GM20431 (cell line): ENCODE measurements at regions not wholly inside any gene's neighbourhood (a gene's known extent, or its start where the extent isn't known, plus 50 kb on each side); places are given as distances from the start of the nearest gene placed in this dataset.

Source experiments
- in situ Hi-C: fragments of 300-500 bp; cut with MseI, MboI; formaldehyde crosslinking; loops from one replicate; pipeline ENCODE4 v1.15.0; 2020; ENCODE audit warnings: low sequenced_read_pairs; ENCODE audit not compliant: unreplicated experiment

DNA sequence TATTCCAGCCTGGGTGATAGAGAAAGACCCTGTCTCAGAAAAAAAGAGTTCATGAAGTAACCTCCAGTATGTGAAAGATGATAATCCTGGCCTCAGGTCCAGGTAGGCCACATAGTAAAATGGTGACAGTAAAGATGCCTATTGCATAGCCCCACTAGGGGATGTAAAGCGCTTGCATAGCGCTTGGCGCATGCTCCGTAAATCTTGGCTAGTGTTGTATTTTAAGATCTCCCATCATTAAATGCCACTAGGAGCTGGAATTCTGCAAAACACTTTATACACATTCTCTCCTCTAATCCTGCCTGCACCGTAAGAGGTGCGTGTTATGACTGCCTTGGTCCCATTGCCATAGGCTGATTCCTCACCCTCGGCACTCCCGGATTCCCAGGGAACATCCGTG lies 153.6 kb downstream of the TFCP2L1 start:
- in situ Hi-C loops, result no loop called here

- in situ Hi-C loops, result no loop called here
These were observed 152.8 kb downstream of the TFCP2L1 start for GRCh38 chr2:121132054-121132761.

DNA sequence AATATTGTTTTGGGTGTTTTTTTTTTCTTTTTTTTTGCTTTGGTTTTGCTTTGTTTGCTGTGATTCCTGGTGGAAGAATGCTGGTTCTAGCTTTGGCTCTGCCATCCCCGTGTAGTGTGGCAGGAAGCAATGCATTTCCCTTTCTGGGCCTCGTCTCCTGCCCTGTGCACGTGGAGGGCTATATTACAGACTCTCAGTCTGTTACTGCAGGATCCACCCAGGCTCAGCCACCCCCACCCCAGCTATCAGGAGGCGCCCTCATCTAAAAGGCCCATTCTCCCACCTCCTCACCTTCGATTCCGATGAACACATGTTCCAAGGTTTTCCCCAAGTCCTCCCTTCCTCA lies 152.3 kb downstream of the TFCP2L1 start:
- in situ Hi-C loops, result no loop called here

DNA sequence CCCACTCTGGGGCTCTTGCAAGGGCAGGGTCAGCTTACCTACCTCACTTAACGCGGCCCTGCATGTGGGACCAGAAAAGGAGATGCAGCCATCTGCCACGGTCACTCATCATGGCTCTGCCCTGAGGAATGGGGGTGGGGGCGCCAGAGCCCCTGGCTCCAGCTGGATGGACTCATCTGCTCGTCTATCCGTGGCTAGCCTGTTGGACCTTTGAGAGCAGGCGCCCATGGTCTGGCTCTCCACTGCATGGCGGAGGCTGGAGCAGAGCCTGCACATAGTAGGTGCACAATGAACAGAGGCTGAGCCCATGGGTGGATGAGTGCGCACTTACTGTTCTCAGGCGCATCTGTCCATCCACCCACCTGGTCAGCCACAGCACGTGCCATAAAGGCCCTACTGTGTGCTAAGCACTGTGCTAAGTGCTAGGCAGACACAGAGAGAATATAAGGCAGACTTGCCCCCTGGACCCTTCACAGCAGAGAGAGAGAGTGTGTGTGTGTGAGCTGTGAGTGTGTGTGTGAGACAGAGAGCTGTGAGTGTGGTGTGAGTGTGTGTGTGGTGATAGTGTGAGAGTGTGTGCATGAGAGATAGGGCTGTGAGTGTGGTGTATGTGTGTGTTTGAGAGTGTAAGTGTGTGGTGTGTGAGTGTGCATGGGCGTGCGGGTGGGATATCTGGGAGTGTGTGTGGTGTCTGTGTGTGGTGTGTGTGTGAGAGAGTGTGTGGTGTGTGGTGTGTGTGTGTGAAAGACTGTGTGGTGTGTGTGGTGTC lies 151.3 kb downstream of the TFCP2L1 start:
- in situ Hi-C loops, result no loop called here

- in situ Hi-C loops, result no loop called here
These were observed 150.3 kb downstream of the TFCP2L1 start for GRCh38 chr2:121134728-121135127.

GRCh38 chr2:121135168-121135853 lies 149.7 kb downstream of the TFCP2L1 start:
- in situ Hi-C loops, result no loop called here

DNA sequence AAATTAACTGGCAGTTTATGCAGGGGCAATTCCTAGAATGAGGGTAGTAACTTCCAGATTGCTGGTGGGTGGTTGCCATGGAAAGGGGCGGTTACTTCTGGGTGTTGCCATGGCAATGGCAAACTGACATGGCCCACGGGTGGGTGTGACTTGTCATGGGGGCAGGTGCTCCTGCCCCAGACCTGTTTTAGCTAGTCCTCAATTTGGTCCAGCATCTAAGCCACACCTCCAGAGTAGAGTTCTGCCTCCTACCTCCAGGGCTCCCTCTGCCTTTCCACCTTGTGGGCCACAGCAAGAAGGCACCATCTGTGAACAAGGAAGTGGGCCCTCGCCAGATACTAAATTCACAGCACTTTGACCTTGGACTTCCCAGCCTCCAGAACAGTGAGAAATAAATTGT lies 148.7 kb downstream of the TFCP2L1 start:
- in situ Hi-C loops, result no loop called here

GRCh38 chr2:121137571-121137970 lies 147.4 kb downstream of the TFCP2L1 start:
- in situ Hi-C loops, result no loop called here

- in situ Hi-C loops, result no loop called here
These were observed 144.3 kb downstream of the TFCP2L1 start for GRCh38 chr2:121140734-121141133.

GRCh38 chr2:121142452-121142851 lies 142.6 kb downstream of the TFCP2L1 start:
- in situ Hi-C loops, result no loop called here

DNA sequence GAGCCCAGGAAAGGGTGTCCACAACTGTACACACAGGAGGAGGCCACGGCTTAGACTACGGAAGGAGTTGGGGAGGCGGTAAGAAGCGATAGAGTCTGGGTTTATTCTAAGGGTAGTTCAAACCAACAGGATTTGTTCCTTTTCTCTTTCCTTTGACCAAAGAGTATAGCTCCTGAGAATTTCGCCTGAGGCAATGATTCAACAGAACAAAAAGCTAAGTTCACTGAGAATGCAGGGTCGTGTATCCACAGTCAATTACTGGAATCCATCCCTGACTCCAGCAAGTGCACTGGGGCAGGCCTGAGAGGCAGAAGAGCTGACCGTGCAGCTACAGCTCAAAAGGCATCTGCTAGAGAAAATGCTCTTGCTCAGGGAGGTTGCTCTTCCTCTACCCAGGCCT lies 140.9 kb downstream of the TFCP2L1 start:
- in situ Hi-C loops, result no loop called here

DNA sequence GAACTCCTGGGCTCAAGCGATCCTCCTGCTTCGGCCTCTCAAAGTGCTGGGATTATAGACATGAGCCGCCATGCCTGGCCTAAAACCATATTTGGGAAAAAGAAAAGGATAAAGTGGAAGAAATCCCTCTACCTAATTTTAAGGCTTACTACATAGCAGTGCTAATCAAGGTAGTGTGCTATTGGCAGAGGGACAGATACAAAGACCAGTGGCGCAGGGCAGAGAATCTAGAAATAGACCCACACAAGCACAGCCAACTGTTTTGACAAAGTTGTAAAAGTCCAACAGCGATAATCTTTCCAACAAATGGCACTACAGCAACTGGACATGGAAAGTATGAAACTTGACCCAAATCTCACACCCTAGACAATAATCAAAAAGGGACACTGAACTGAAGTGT lies 138.4 kb downstream of the TFCP2L1 start:
- in situ Hi-C loops, result no loop called here

DNA sequence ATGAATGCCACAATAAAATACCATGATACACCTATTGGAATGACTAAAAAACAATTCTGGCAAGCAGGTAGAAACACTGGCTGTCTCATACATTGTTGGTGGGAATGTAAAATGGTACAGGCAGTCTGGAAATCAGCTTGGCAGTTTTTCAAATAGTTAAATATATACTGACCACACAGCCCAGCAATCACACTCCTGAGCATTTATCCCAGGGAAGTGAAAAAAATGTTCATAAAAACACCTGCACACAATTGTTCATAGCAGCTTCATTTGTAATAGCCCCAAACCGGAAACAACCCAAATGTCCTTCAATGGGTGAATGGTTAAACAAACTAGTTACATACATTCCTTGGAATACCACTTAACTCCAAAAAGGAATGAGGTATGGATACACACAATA lies 137.2 kb downstream of the TFCP2L1 start:
- in situ Hi-C loops, result no loop called here

DNA sequence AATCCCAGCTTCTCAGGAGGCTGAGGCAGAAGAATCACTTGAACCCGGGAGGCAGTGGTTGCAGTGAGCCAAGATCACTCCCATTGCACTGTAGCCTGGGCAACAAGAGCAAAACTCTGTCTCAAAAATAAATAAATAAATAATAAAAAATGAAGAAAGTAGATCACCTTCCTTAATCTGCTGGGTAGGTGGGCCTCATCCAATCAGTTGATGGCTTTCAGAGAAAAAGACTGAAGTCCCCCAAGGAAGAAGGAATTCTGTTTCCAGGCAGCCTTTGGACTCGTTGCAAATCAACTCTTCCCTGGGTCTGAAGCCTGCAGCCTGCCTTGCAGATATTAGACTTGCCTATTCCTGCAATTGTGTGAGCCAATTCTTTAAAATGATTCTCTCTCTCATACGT lies 136.5 kb downstream of the TFCP2L1 start:
- in situ Hi-C loops, result no loop called here

GRCh38 chr2:121149384-121149783 lies 135.6 kb downstream of the TFCP2L1 start:
- in situ Hi-C loops, result no loop called here

- in situ Hi-C loops, result no loop called here
These were observed 134.9 kb downstream of the TFCP2L1 start for GRCh38 chr2:121150126-121150525.

GRCh38 chr2:121150713-121151112 lies 134.3 kb downstream of the TFCP2L1 start:
- in situ Hi-C loops, result no loop called here

GRCh38 chr2:121151311-121152109 lies 133.5 kb downstream of the TFCP2L1 start:
- in situ Hi-C loops, result no loop called here

GRCh38 chr2:121152861-121153260 lies 132.1 kb downstream of the TFCP2L1 start:
- in situ Hi-C loops, result no loop called here

GRCh38 chr2:121153516-121153915 lies 131.5 kb downstream of the TFCP2L1 start:
- in situ Hi-C loops, result no loop called here
